Liver (tissue), 3 donors: ENCODE measurements at regions not wholly inside any gene's neighbourhood (a gene's known extent, or its start where the extent isn't known, plus 50 kb on each side); places are given as distances from the start of the nearest gene placed in this dataset.

Experiments
- MAX ChIP-seq: IDR thresholded peaks from 2 replicates; pipeline ENCODE4 v1.6.1; 2016; ENCODE audit warnings: antibody characterized with exemption
- TAF1 ChIP-seq: conservative IDR thresholded peaks from 2 replicates; pipeline ENCODE4 v1.6.1; 2016; ENCODE audit warnings: antibody characterized with exemption, mild to moderate bottlenecking
- YY1 ChIP-seq: IDR thresholded peaks from 2 replicates; pipeline ENCODE4 v1.6.1; 2016; ENCODE audit warnings: antibody characterized with exemption, mild to moderate bottlenecking
- TF ChIP-seq, protein P1 (sequence below): fragments of 150-350 bp; IDR thresholded peaks from 2 replicates; pipeline ENCODE4 v1.5.1; 2017; ENCODE audit warnings: improper control_type of control experiment, low read depth, low read length; ENCODE audit not compliant: missing input control
- TF ChIP-seq, protein P2 (sequence below): IDR thresholded peaks from 2 replicates; pipeline ENCODE4 v1.6.1; 2016; ENCODE audit warnings: antibody characterized with exemption, mild to moderate bottlenecking
- donor health status: healthy.
- donor health status: healthy.

DNA sequence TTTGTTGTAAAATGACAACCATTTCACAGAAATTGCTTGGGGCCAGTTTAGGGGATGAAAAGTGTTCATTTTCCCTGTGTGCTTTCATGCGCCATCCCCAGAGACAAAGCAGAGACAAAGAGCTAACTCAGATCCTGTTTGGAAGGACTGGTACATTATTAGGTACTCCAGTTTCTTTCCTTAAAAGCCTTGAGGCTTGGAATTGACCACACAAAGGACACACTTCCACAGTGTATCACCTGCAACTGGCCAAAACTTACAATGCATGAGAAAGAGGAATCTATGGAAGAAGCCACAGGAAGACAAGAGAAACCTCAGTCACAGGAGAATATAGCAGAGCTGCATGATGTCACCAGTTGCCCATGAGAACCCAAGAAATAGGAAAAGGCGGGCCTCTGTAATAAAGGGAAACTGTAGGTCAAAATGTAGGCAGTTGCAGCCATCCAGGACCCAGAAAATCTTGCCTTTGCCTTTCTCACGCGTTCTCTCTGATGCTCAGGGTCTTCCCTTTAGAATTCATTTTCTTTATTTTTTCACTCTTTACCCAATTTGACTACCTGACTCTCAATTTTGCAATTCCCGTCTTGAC, 339.0 kb downstream of the RMST start:
- TF ChIP-seq MAX: no peak
- TF ChIP-seq YY1: no peak
- TF ChIP-seq, protein P1, sequence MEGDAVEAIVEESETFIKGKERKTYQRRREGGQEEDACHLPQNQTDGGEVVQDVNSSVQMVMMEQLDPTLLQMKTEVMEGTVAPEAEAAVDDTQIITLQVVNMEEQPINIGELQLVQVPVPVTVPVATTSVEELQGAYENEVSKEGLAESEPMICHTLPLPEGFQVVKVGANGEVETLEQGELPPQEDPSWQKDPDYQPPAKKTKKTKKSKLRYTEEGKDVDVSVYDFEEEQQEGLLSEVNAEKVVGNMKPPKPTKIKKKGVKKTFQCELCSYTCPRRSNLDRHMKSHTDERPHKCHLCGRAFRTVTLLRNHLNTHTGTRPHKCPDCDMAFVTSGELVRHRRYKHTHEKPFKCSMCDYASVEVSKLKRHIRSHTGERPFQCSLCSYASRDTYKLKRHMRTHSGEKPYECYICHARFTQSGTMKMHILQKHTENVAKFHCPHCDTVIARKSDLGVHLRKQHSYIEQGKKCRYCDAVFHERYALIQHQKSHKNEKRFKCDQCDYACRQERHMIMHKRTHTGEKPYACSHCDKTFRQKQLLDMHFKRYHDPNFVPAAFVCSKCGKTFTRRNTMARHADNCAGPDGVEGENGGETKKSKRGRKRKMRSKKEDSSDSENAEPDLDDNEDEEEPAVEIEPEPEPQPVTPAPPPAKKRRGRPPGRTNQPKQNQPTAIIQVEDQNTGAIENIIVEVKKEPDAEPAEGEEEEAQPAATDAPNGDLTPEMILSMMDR: no peak
- TF ChIP-seq, protein P2, sequence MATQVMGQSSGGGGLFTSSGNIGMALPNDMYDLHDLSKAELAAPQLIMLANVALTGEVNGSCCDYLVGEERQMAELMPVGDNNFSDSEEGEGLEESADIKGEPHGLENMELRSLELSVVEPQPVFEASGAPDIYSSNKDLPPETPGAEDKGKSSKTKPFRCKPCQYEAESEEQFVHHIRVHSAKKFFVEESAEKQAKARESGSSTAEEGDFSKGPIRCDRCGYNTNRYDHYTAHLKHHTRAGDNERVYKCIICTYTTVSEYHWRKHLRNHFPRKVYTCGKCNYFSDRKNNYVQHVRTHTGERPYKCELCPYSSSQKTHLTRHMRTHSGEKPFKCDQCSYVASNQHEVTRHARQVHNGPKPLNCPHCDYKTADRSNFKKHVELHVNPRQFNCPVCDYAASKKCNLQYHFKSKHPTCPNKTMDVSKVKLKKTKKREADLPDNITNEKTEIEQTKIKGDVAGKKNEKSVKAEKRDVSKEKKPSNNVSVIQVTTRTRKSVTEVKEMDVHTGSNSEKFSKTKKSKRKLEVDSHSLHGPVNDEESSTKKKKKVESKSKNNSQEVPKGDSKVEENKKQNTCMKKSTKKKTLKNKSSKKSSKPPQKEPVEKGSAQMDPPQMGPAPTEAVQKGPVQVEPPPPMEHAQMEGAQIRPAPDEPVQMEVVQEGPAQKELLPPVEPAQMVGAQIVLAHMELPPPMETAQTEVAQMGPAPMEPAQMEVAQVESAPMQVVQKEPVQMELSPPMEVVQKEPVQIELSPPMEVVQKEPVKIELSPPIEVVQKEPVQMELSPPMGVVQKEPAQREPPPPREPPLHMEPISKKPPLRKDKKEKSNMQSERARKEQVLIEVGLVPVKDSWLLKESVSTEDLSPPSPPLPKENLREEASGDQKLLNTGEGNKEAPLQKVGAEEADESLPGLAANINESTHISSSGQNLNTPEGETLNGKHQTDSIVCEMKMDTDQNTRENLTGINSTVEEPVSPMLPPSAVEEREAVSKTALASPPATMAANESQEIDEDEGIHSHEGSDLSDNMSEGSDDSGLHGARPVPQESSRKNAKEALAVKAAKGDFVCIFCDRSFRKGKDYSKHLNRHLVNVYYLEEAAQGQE: no peak
- TF ChIP-seq TAF1: no peak
